ENCODE measurements at regions not wholly inside any gene's neighbourhood (a gene's known extent, or its start where the extent isn't known, plus 50 kb on each side); places are given as distances from the start of the nearest gene placed in this dataset.

DNA sequence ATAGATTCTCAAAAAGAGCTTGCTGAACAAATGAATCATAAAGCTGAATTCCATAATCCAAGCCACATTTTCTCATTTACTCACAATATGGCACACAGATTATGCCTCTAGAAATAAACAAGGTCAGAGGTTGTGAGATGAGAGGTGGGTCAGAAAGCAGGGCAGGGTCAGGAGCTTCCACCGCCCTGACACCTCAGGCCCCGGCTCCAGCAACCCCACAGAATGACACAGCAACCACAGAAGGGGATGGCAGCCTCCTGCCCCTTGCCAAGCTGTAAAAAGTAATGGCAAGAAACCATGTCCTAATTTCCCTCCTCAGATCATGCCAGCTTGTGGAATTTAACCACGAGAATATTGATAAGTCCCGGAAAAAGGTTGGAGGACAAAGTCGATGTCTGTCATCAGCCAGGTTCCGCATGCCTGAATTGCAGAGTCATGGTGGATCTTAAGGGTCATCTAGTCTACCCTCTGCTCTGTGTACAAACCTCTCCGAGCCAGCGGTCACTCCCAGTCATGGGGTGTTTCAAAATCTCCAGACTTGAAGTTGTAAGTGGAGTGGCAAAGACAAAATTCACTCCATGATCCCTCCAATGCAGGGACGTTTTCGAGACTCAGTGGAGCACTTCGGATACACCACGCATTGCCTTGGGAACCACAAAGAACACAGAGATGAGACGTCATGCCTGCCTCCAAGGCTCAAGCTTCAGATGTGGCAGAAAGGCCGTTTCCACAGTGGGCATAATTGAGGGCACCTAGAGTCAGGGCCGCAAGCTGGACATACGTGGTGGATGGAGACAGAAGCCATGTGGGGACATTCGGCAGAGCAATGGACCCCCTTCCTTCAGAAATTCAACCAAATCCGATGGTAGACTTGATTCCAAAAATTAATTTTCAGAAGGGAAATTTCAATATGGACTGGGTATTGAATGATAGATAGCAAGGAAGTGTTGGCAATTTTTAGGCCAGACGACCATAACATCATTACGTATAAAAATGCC is 254.0 kb downstream of the TOMM20 start (continued):
- TF ChIP-seq, protein P1, sequence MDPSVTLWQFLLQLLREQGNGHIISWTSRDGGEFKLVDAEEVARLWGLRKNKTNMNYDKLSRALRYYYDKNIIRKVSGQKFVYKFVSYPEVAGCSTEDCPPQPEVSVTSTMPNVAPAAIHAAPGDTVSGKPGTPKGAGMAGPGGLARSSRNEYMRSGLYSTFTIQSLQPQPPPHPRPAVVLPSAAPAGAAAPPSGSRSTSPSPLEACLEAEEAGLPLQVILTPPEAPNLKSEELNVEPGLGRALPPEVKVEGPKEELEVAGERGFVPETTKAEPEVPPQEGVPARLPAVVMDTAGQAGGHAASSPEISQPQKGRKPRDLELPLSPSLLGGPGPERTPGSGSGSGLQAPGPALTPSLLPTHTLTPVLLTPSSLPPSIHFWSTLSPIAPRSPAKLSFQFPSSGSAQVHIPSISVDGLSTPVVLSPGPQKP (CRISPR knock-in tag; IDR thresholded peaks at IDR 0.05), result no peak
- peak; percentile 79 for TF ChIP-seq CEBPB (tag; IDR thresholded peaks at IDR 0.05)
- TF ChIP-seq NCOA4 (IDR thresholded peaks at IDR 0.05; ENCODE audit: partially characterized antibody), result no peak
- TF ChIP-seq LEF1 (IDR thresholded peaks at IDR 0.05), result peak; percentile 83
- 0 out of 2 replicates have a peak, but pooled peaks have one; percentile 23 for TF ChIP-seq MIER1 (IDR thresholded peaks at IDR 0.05; ENCODE audit: low read depth)
- no peak for TF ChIP-seq ZKSCAN3 (CRISPR knock-in tag; IDR thresholded peaks at IDR 0.05)
- TF ChIP-seq, protein P2, sequence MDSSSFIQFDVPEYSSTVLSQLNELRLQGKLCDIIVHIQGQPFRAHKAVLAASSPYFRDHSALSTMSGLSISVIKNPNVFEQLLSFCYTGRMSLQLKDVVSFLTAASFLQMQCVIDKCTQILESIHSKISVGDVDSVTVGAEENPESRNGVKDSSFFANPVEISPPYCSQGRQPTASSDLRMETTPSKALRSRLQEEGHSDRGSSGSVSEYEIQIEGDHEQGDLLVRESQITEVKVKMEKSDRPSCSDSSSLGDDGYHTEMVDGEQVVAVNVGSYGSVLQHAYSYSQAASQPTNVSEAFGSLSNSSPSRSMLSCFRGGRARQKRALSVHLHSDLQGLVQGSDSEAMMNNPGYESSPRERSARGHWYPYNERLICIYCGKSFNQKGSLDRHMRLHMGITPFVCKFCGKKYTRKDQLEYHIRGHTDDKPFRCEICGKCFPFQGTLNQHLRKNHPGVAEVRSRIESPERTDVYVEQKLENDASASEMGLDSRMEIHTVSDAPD (CRISPR knock-in tag; IDR thresholded peaks at IDR 0.05), result 0 out of 2 replicates have a peak, but pooled peaks have one; percentile 17
- peak; percentile 86; the same call in 1 of the 2 replicates for TF ChIP-seq KLF6 (CRISPR knock-in tag; IDR thresholded peaks at IDR 0.05; ENCODE audit: borderline replicate concordance)
- TF ChIP-seq, protein P3, sequence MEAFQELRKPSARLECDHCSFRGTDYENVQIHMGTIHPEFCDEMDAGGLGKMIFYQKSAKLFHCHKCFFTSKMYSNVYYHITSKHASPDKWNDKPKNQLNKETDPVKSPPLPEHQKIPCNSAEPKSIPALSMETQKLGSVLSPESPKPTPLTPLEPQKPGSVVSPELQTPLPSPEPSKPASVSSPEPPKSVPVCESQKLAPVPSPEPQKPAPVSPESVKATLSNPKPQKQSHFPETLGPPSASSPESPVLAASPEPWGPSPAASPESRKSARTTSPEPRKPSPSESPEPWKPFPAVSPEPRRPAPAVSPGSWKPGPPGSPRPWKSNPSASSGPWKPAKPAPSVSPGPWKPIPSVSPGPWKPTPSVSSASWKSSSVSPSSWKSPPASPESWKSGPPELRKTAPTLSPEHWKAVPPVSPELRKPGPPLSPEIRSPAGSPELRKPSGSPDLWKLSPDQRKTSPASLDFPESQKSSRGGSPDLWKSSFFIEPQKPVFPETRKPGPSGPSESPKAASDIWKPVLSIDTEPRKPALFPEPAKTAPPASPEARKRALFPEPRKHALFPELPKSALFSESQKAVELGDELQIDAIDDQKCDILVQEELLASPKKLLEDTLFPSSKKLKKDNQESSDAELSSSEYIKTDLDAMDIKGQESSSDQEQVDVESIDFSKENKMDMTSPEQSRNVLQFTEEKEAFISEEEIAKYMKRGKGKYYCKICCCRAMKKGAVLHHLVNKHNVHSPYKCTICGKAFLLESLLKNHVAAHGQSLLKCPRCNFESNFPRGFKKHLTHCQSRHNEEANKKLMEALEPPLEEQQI (IDR thresholded peaks at IDR 0.05), result no peak
- no peak for TF ChIP-seq SIN3B (IDR thresholded peaks at IDR 0.05; ENCODE audit: low read depth)
- TF ChIP-seq ZKSCAN8 (CRISPR knock-in tag; IDR thresholded peaks at IDR 0.05), result peak; percentile 85; the same call in 1 of the 2 replicates
- TF ChIP-seq ZNF561 (CRISPR knock-in tag; conservative IDR thresholded peaks at IDR 0.05), result no peak
- TF ChIP-seq ZNF232 (CRISPR knock-in tag; IDR thresholded peaks at IDR 0.05), result no peak
- no peak for TF ChIP-seq MED1 (CRISPR knock-in tag; IDR thresholded peaks at IDR 0.05; ENCODE audit: borderline replicate concordance)
- TF ChIP-seq HDAC8 (tag; IDR thresholded peaks at IDR 0.05), result peak; percentile 86
- TF ChIP-seq ETV6 (IDR thresholded peaks at IDR 0.05; ENCODE audit: borderline replicate concordance in 1 of 2, low read depth in 2 of 2, low read length in 1 of 2), result 0 out of 4 replicates have a peak, but pooled peaks of 1 of the 2 experiments have one; percentile 24
- TF ChIP-seq ETV6 (CRISPR knock-in tag; IDR thresholded peaks at IDR 0.05; ENCODE audit: borderline replicate concordance), result no peak
- TF ChIP-seq TAF9B (IDR thresholded peaks at IDR 0.05; ENCODE audit: partially characterized antibody), result peak; percentile 50
- TF ChIP-seq ZFP36 (IDR thresholded peaks at IDR 0.05; ENCODE audit: low read depth, low read length, partially characterized antibody), result peak; percentile 1
- no peak for TF ChIP-seq RUNX1 (IDR thresholded peaks at IDR 0.05; ENCODE audit: low read depth)
- no peak; the same call in 1 of the 2 replicates for TF ChIP-seq HCFC1 (IDR thresholded peaks at IDR 0.05; ENCODE audit: low read depth, low read length)
- TF ChIP-seq RBM39 (optimal IDR thresholded peaks at IDR 0.05; ENCODE audit: low read depth, low read length), result no peak
- TF ChIP-seq ZSCAN32 (CRISPR knock-in tag; IDR thresholded peaks at IDR 0.05), result peak; percentile 45; the same call in 1 of the 2 replicates
- TF ChIP-seq ZFPM2 (CRISPR knock-in tag; IDR thresholded peaks at IDR 0.05), result no peak
- no peak for TF ChIP-seq PML (IDR thresholded peaks at IDR 0.05; ENCODE audit: low read length)

Data from K562 (cell line).